ENCODE measurements at regions not wholly inside any gene's neighbourhood (a gene's known extent, or its start where the extent isn't known, plus 50 kb on each side); places are given as distances from the start of the nearest gene placed in this dataset.

GRCh38 chr6:81384921-81385320 lies 367.6 kb downstream of the TENT5A start:
- TF ChIP-seq CTCF (IDR thresholded peaks at IDR 0.05; ENCODE audit: low read depth, low read length, poor library complexity, severe bottlenecking), result no peak
- TF ChIP-seq EZH2phosphoT487 (IDR thresholded peaks at IDR 0.05; ENCODE audit: borderline replicate concordance, low read length), result no peak

All from DOHH2 (cell line).